ENCODE measurements at regions not wholly inside any gene's neighbourhood (a gene's known extent, or its start where the extent isn't known, plus 50 kb on each side); places are given as distances from the start of the nearest gene placed in this dataset.

- ChIA-PET CTCF (no interaction called here), POLR2A (no interaction called here)
- TF ChIP-seq FOXM1 (IDR thresholded peaks at IDR 0.05; ENCODE audit: borderline replicate concordance), result no peak
- TF ChIP-seq LEF1 (IDR thresholded peaks at IDR 0.05; ENCODE audit: borderline replicate concordance), result no peak
- no peak for TF ChIP-seq PKNOX1 (IDR thresholded peaks at IDR 0.05)
Observed at GRCh38 chr1:30331415-30332065, 391.8 kb downstream of the MATN1 start.

GRCh38 chr1:30330644-30331043 lies 392.7 kb downstream of the MATN1 start:
- TF ChIP-seq LEF1 (IDR thresholded peaks at IDR 0.05; ENCODE audit: borderline replicate concordance), result no peak
- TF ChIP-seq BHLHE40 (IDR thresholded peaks at IDR 0.05; ENCODE audit: borderline replicate concordance), result no peak
- TF ChIP-seq FOXA1 (IDR thresholded peaks at IDR 0.05), result no peak
- no peak for TF ChIP-seq HDGF (IDR thresholded peaks at IDR 0.05; ENCODE audit: borderline replicate concordance)
- TF ChIP-seq CTBP1 (IDR thresholded peaks at IDR 0.05; ENCODE audit: borderline replicate concordance), result no peak
- no peak for TF ChIP-seq NFRKB (IDR thresholded peaks at IDR 0.05)
- no peak for TF ChIP-seq FOXM1 (IDR thresholded peaks at IDR 0.05; ENCODE audit: borderline replicate concordance)
- TF ChIP-seq ELF4 (IDR thresholded peaks at IDR 0.05), result no peak
- no peak for TF ChIP-seq SP1 (IDR thresholded peaks at IDR 0.05)
- TF ChIP-seq ZNF384 (IDR thresholded peaks at IDR 0.05), result no peak
- no peak for TF ChIP-seq ARNT (IDR thresholded peaks at IDR 0.05)
- TF ChIP-seq FOXK2 (IDR thresholded peaks at IDR 0.05), result no peak
- no peak for TF ChIP-seq L3MBTL2 (conservative IDR thresholded peaks at IDR 0.05)
- TF ChIP-seq TARDBP (IDR thresholded peaks at IDR 0.05), result no peak
- no peak for TF ChIP-seq PKNOX1 (IDR thresholded peaks at IDR 0.05)
- TF ChIP-seq SUZ12 (IDR thresholded peaks at IDR 0.05), result no peak
- no peak for DNase-seq (ENCODE audit: extremely low spot score)
- ChIA-PET CTCF (no interaction called here), POLR2A (no interaction called here)

More at GRCh38 chr1:30331415-30332065, 391.8 kb downstream of the MATN1 start:
- DNase-seq (ENCODE audit: extremely low spot score), result no peak

- peak; percentile 48 for DNase-seq (ENCODE audit: extremely low spot score)
- CTCF ChIA-PET, result no interaction called here
- POLR2A ChIA-PET, result no interaction called here
- TF ChIP-seq ELF4 (IDR thresholded peaks at IDR 0.05) (no peak), SP1 (IDR thresholded peaks at IDR 0.05) (no peak), NFRKB (IDR thresholded peaks at IDR 0.05) (no peak), FOXM1 (IDR thresholded peaks at IDR 0.05; ENCODE audit: borderline replicate concordance) (no peak), FOXK2 (IDR thresholded peaks at IDR 0.05) (no peak)
Observed at GRCh38 chr1:30329802-30330557, 393.4 kb downstream of the MATN1 start.

- no peak for TF ChIP-seq ARNT (IDR thresholded peaks at IDR 0.05)
- TF ChIP-seq ELF4 (IDR thresholded peaks at IDR 0.05), result no peak
- ChIA-PET POLR2A (no interaction called here), CTCF (no interaction called here)
- DNase-seq (ENCODE audit: extremely low spot score), result no peak
Observed at GRCh38 chr1:30329263-30329753, 394.1 kb downstream of the MATN1 start.

GRCh38 chr1:30328401-30329262 lies 394.8 kb downstream of the MATN1 start:
- TF ChIP-seq PKNOX1 (IDR thresholded peaks at IDR 0.05) (no peak), ZNF384 (IDR thresholded peaks at IDR 0.05) (no peak), FOXM1 (IDR thresholded peaks at IDR 0.05; ENCODE audit: borderline replicate concordance) (no peak)
- DNase-seq (ENCODE audit: extremely low spot score), result no peak
- ChIA-PET POLR2A (no interaction called here), CTCF (no interaction called here)

- TF ChIP-seq HDGF (IDR thresholded peaks at IDR 0.05; ENCODE audit: borderline replicate concordance), result no peak
- TF ChIP-seq ZNF384 (IDR thresholded peaks at IDR 0.05), result no peak
- no peak for TF ChIP-seq ARNT (IDR thresholded peaks at IDR 0.05)
- DNase-seq (ENCODE audit: extremely low spot score), result no peak
- ChIA-PET POLR2A (no interaction called here), CTCF (no interaction called here)
Observed at GRCh38 chr1:30328100-30328370, 395.4 kb downstream of the MATN1 start.
